ENCODE measurements at regions not wholly inside any gene's neighbourhood (a gene's known extent, or its start where the extent isn't known, plus 50 kb on each side); places are given as distances from the start of the nearest gene placed in this dataset.

DNA sequence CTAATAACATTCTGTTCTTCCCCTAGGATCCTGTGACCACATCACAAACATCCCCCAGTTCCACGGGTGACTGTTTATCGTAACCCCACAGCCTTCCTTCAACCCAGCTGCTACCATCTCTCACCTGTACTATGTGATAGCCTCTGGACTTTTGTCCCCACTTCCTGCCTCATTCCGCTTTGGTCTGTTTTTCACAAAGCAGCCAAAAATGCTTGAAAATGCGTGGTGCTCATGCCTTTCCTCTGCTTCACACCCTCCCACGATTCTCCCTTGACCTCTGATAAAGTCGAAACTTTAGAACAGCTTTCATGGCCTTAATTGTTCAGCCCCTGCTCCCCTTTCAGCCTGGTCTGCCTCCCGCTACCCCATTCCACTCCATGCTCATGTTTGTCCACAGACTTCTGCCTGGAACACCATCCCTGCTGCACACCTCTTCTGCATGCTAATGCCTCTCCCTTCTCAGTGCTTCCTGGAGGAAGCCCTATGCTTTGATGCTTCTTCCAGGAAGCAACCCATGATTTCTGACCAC is 165.6 kb downstream of the PLPP3 start:
- TF ChIP-seq RAD21 (IDR thresholded peaks at IDR 0.05; ENCODE audit: low read depth) (no peak), EP300 (IDR thresholded peaks at IDR 0.05; ENCODE audit: borderline replicate concordance) (no peak)
- TF ChIP-seq, protein P1, sequence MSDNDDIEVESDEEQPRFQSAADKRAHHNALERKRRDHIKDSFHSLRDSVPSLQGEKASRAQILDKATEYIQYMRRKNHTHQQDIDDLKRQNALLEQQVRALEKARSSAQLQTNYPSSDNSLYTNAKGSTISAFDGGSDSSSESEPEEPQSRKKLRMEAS (IDR thresholded peaks at IDR 0.05): no peak
